ENCODE measurements at regions not wholly inside any gene's neighbourhood (a gene's known extent, or its start where the extent isn't known, plus 50 kb on each side); places are given as distances from the start of the nearest gene placed in this dataset.

- Histone ChIP-seq H3K4me1 (ENCODE audit: control insufficient read depth, insufficient read depth, low read length, unreplicated experiment) (no peaks in the 10 kb centered on the region), H3K79me2 (ENCODE audit: control insufficient read depth, insufficient read depth, low read length, unreplicated experiment) (no peaks in the 10 kb centered on the region), H3K36me3 (ENCODE audit: insufficient read depth, low read length) (no peaks in the 10 kb centered on the region), H2AFZ (ENCODE audit: low read length, unreplicated experiment) (no peak overlapping the region), H3K4me3 (ENCODE audit: low read depth, low read length) (no peak overlapping the region), H3K27me3 (ENCODE audit: insufficient read depth, low read length) (peaks cover 37% of the 10 kb centered on the region), H3K27ac (ENCODE audit: low read depth, low read length) (no peak overlapping the region)
These were observed 65.5 kb upstream of the DNAH14 start for GRCh38 chr1:224864006-224864405.

- no peak overlapping the region for H2AFZ ChIP-seq (ENCODE audit: low read length, unreplicated experiment)
- no peaks in the 10 kb centered on the region for H3K4me1 ChIP-seq (ENCODE audit: control insufficient read depth, insufficient read depth, low read length, unreplicated experiment)
- no peak overlapping the region for H3K27ac ChIP-seq (ENCODE audit: low read depth, low read length)
- H3K4me3 ChIP-seq (ENCODE audit: low read depth, low read length), result no peak overlapping the region
- no peaks in the 10 kb centered on the region for H3K36me3 ChIP-seq (ENCODE audit: insufficient read depth, low read length)
- peaks cover 37% of the 10 kb centered on the region for H3K27me3 ChIP-seq (ENCODE audit: insufficient read depth, low read length)
- H3K79me2 ChIP-seq (ENCODE audit: control insufficient read depth, insufficient read depth, low read length, unreplicated experiment), result no peaks in the 10 kb centered on the region
These were observed 64.0 kb upstream of the DNAH14 start for GRCh38 chr1:224865510-224865909.

- Histone ChIP-seq H3K36me3 (ENCODE audit: insufficient read depth, low read length) (no peaks in the 10 kb centered on the region), H3K4me1 (ENCODE audit: control insufficient read depth, insufficient read depth, low read length, unreplicated experiment) (no peaks in the 10 kb centered on the region), H2AFZ (ENCODE audit: low read length, unreplicated experiment) (no peak overlapping the region), H3K27ac (ENCODE audit: low read depth, low read length) (no peak overlapping the region), H3K27me3 (ENCODE audit: insufficient read depth, low read length) (peaks cover 36% of the 10 kb centered on the region), H3K4me3 (ENCODE audit: low read depth, low read length) (no peak overlapping the region), H3K79me2 (ENCODE audit: control insufficient read depth, insufficient read depth, low read length, unreplicated experiment) (no peaks in the 10 kb centered on the region)
These were observed 62.5 kb upstream of the DNAH14 start for GRCh38 chr1:224866940-224867339.

- Histone ChIP-seq H3K36me3 (ENCODE audit: insufficient read depth, low read length) (no peaks in the 10 kb centered on the region), H3K27me3 (ENCODE audit: insufficient read depth, low read length) (peaks cover 33% of the 10 kb centered on the region), H3K27ac (ENCODE audit: low read depth, low read length) (no peak overlapping the region), H3K4me3 (ENCODE audit: low read depth, low read length) (no peak overlapping the region), H2AFZ (ENCODE audit: low read length, unreplicated experiment) (no peak overlapping the region), H3K79me2 (ENCODE audit: control insufficient read depth, insufficient read depth, low read length, unreplicated experiment) (no peaks in the 10 kb centered on the region), H3K4me1 (ENCODE audit: control insufficient read depth, insufficient read depth, low read length, unreplicated experiment) (no peaks in the 10 kb centered on the region)
These were observed 61.8 kb upstream of the DNAH14 start for GRCh38 chr1:224867715-224868114.

GRCh38 chr1:224872832-224873433 lies 56.5 kb upstream of the DNAH14 start:
- Histone ChIP-seq H3K27ac (ENCODE audit: low read depth, low read length) (no peak overlapping the region), H2AFZ (ENCODE audit: low read length, unreplicated experiment) (no peak overlapping the region), H3K4me3 (ENCODE audit: low read depth, low read length) (no peak overlapping the region), H3K36me3 (ENCODE audit: insufficient read depth, low read length) (no peaks in the 10 kb centered on the region), H3K27me3 (ENCODE audit: insufficient read depth, low read length) (peaks cover 40% of the 10 kb centered on the region; the same call in 1 of the 2 replicates), H3K79me2 (ENCODE audit: control insufficient read depth, insufficient read depth, low read length, unreplicated experiment) (no peaks in the 10 kb centered on the region), H3K4me1 (ENCODE audit: control insufficient read depth, insufficient read depth, low read length, unreplicated experiment) (peaks cover 6% of the 10 kb centered on the region)

- no peak overlapping the region for H3K27ac ChIP-seq (ENCODE audit: low read depth, low read length)
- H2AFZ ChIP-seq (ENCODE audit: low read length, unreplicated experiment), result no peak overlapping the region
- peaks cover 6% of the 10 kb centered on the region for H3K4me1 ChIP-seq (ENCODE audit: control insufficient read depth, insufficient read depth, low read length, unreplicated experiment)
- H3K4me3 ChIP-seq (ENCODE audit: low read depth, low read length), result no peak overlapping the region
- H3K79me2 ChIP-seq (ENCODE audit: control insufficient read depth, insufficient read depth, low read length, unreplicated experiment), result no peaks in the 10 kb centered on the region
- no peaks in the 10 kb centered on the region for H3K36me3 ChIP-seq (ENCODE audit: insufficient read depth, low read length)
- peaks cover 47% of the 10 kb centered on the region; the same call in 1 of the 2 replicates for H3K27me3 ChIP-seq (ENCODE audit: insufficient read depth, low read length)
These were observed 55.8 kb upstream of the DNAH14 start for GRCh38 chr1:224873434-224874369.

- H2AFZ ChIP-seq (ENCODE audit: low read length, unreplicated experiment), result no peak overlapping the region
- H3K36me3 ChIP-seq (ENCODE audit: insufficient read depth, low read length), result no peaks in the 10 kb centered on the region
- no peak overlapping the region for H3K27ac ChIP-seq (ENCODE audit: low read depth, low read length)
- no peak overlapping the region for H3K4me3 ChIP-seq (ENCODE audit: low read depth, low read length)
- no peaks in the 10 kb centered on the region for H3K79me2 ChIP-seq (ENCODE audit: control insufficient read depth, insufficient read depth, low read length, unreplicated experiment)
- H3K4me1 ChIP-seq (ENCODE audit: control insufficient read depth, insufficient read depth, low read length, unreplicated experiment), result peaks cover 12% of the 10 kb centered on the region
- peaks cover 37% of the 10 kb centered on the region; the same call in 1 of the 2 replicates for H3K27me3 ChIP-seq (ENCODE audit: insufficient read depth, low read length)
These were observed 54.7 kb upstream of the DNAH14 start for GRCh38 chr1:224874775-224875174.

- Histone ChIP-seq H3K79me2 (ENCODE audit: control insufficient read depth, insufficient read depth, low read length, unreplicated experiment) (no peaks in the 10 kb centered on the region), H3K36me3 (ENCODE audit: insufficient read depth, low read length) (no peaks in the 10 kb centered on the region), H3K27ac (ENCODE audit: low read depth, low read length) (no peak overlapping the region), H2AFZ (ENCODE audit: low read length, unreplicated experiment) (no peak overlapping the region), H3K4me3 (ENCODE audit: low read depth, low read length) (no peak overlapping the region), H3K27me3 (ENCODE audit: insufficient read depth, low read length) (peaks cover 33% of the 10 kb centered on the region), H3K4me1 (ENCODE audit: control insufficient read depth, insufficient read depth, low read length, unreplicated experiment) (peaks cover 6% of the 10 kb centered on the region)
These were observed 50.2 kb upstream of the DNAH14 start for GRCh38 chr1:224879162-224879803.

Data from ACC112 (cell line).